IMR-90 (cell line): ENCODE measurements at regions not wholly inside any gene's neighbourhood (a gene's known extent, or its start where the extent isn't known, plus 50 kb on each side); places are given as distances from the start of the nearest gene placed in this dataset.

Experiments
- ATAC-seq: fragments of 200-7000 bp; cut with Tn5 transposase; 2 replicates; pipeline ENCODE4 v1.9.1; 2020; ENCODE audit warnings: low read depth, mild to moderate bottlenecking, moderate library complexity
- BruUV-seq: library from RNA; stranded (reverse); fragments of 400-500 nt; replicated peaks from 2 replicates; lab custom pipeline; 2021; lab: Mats Ljungman, UMichigan
- CTCF ChIA-PET: fragments of 300-600 bp; formaldehyde crosslinking; extraction: SDS; loops from one replicate; lab custom pipeline; 2021; ENCODE audit warnings: antibody characterized with exemption; lab: Yijun Ruan, JAX
- POLR2A ChIA-PET: fragments of 300-600 bp; sonication (Branson Sonifier 250); formaldehyde crosslinking; loops from one replicate; lab custom pipeline; 2022; ENCODE audit warnings: antibody characterized with exemption; ENCODE audit not compliant: unreplicated experiment; lab: Charles Lee
- DNase-seq: peaks from one replicate; pipeline ENCODE4 v3.0.0; 2013
- H2AFZ ChIP-seq: replicated peaks from 2 replicates; pipeline ENCODE3; 2013; ENCODE audit warnings: low read length, mild to moderate bottlenecking; ENCODE audit not compliant: poor library complexity
- H2AK5ac ChIP-seq: 2 replicates; pipeline ENCODE4 v1.6.1; 2013; ENCODE audit warnings: low read depth, low read length, inconsistent platforms
- H2AK9ac ChIP-seq: replicated peaks from 2 replicates; pipeline ENCODE3; 2013; ENCODE audit warnings: mild to moderate bottlenecking, low read depth, low read length, moderate library complexity; ENCODE audit not compliant: poor library complexity
- H2BK120ac ChIP-seq: 2 replicates; pipeline ENCODE4 v1.6.1; 2013; ENCODE audit warnings: low read depth, low read length, inconsistent platforms
- H2BK15ac ChIP-seq: 3 replicates; pipeline ENCODE4 v1.6.1; 2013; ENCODE audit warnings: low read depth, low read length, inconsistent platforms
- H2BK20ac ChIP-seq: 2 replicates; pipeline ENCODE4 v1.6.1; 2013; ENCODE audit warnings: low read depth, mild to moderate bottlenecking, inconsistent platforms, low read length, moderate library complexity
- H2BK5ac ChIP-seq: 2 replicates; pipeline ENCODE4 v1.6.1; 2013; ENCODE audit warnings: mild to moderate bottlenecking, low read depth, low read length, inconsistent platforms; ENCODE audit not compliant: poor library complexity, severe bottlenecking
- H3K14ac ChIP-seq: replicated peaks from 2 replicates; pipeline ENCODE4 v1.6.1; 2013; ENCODE audit warnings: low read depth, low read length, inconsistent platforms
- H3K18ac ChIP-seq: 2 replicates; pipeline ENCODE4 v1.6.1; 2013; ENCODE audit warnings: low read depth, low read length, control low read depth
- H3K23ac ChIP-seq: 2 replicates; pipeline ENCODE4 v1.6.1; 2013; ENCODE audit warnings: low read depth, low read length, inconsistent platforms
- H3K27ac ChIP-seq: 2 replicates; pipeline ENCODE4 v1.5.1; 2013; ENCODE audit warnings: mild to moderate bottlenecking, control low read depth, low read length; ENCODE audit not compliant: insufficient read depth
- H3K27me3 ChIP-seq: 2 replicates; pipeline ENCODE4 v1.6.1; 2013; ENCODE audit warnings: low read length; ENCODE audit not compliant: control insufficient read depth, insufficient read depth
- H3K36me3 ChIP-seq: 2 replicates; pipeline ENCODE4 v1.6.1; 2013; ENCODE audit warnings: low read length, mixed read lengths; ENCODE audit not compliant: control insufficient read depth, insufficient read depth
- H3K4ac ChIP-seq: 2 replicates; pipeline ENCODE4 v1.6.1; 2013; ENCODE audit warnings: low read depth, low read length, inconsistent platforms
- H3K4me1 ChIP-seq: 2 replicates; pipeline ENCODE4 v1.6.1; 2013; ENCODE audit warnings: low read length, mixed read lengths; ENCODE audit not compliant: control insufficient read depth, insufficient read depth
- H3K4me2 ChIP-seq: 2 replicates; pipeline ENCODE4 v1.6.1; 2013; ENCODE audit warnings: low read depth, mild to moderate bottlenecking, control low read depth, low read length, moderate library complexity
- H3K4me3 ChIP-seq: 2 replicates; pipeline ENCODE4 v1.5.1; 2013; ENCODE audit warnings: low read depth, mild to moderate bottlenecking, control low read depth, low read length, moderate library complexity; ENCODE audit not compliant: insufficient read depth
- H3K56ac ChIP-seq: 2 replicates; pipeline ENCODE4 v1.6.1; 2013; ENCODE audit warnings: low read length, inconsistent platforms; ENCODE audit not compliant: insufficient read depth; ENCODE audit errors: extremely low read depth
- H3K79me1 ChIP-seq, 2 experiments: 2 replicates each; pipeline ENCODE4 v1.6.1; 2013; ENCODE audit warnings: low read length in 2 of 2, inconsistent platforms in 1 of 2, low read depth in 1 of 2
- H3K9ac ChIP-seq: 2 replicates; pipeline ENCODE4 v1.6.1; 2013; ENCODE audit warnings: low read depth, low read length, control low read depth
- H3K9me1 ChIP-seq: 2 replicates; pipeline ENCODE4 v1.6.1; 2013; ENCODE audit warnings: low read length, inconsistent platforms; ENCODE audit not compliant: insufficient read depth
- H3K9me3 ChIP-seq: 2 replicates; pipeline ENCODE4 v1.6.1; 2013; ENCODE audit warnings: low read length; ENCODE audit not compliant: control insufficient read depth, insufficient read depth
- H4K20me1 ChIP-seq: 2 replicates; pipeline ENCODE4 v1.6.1; 2013; ENCODE audit warnings: low read length, inconsistent platforms; ENCODE audit not compliant: insufficient read depth
- H4K5ac ChIP-seq: 2 replicates; pipeline ENCODE4 v1.6.1; 2013; ENCODE audit warnings: mild to moderate bottlenecking, low read depth, low read length, control low read depth
- H4K8ac ChIP-seq, 2 experiments: 2 replicates each; pipeline ENCODE4 v1.6.1; 2013; ENCODE audit warnings: low read depth in 2 of 2, low read length in 2 of 2, control low read depth in 1 of 2, inconsistent platforms in 1 of 2
- H4K91ac ChIP-seq: 2 replicates; pipeline ENCODE4 v1.6.1; 2013; ENCODE audit warnings: low read depth, low read length, inconsistent platforms; ENCODE audit not compliant: insufficient read depth
- CTCF ChIP-seq: conservative IDR thresholded peaks from 2 replicates; pipeline ENCODE4 v1.5.1; 2012; ENCODE audit warnings: mild to moderate bottlenecking, low read depth, low read length, improper control_type of control experiment
- ELK1 ChIP-seq: fragments of 150-350 bp; IDR thresholded peaks from 2 replicates; pipeline ENCODE4 v1.6.1; 2016; ENCODE audit warnings: low read depth, mild to moderate bottlenecking, low read length, moderate library complexity, borderline replicate concordance
- FOS ChIP-seq: fragments of 150-350 bp; IDR thresholded peaks from 2 replicates; pipeline ENCODE4 v1.6.1; 2016; ENCODE audit warnings: low read depth, low read length
- MAFK ChIP-seq: IDR thresholded peaks from 2 replicates; pipeline ENCODE4 v1.6.1; 2012; ENCODE audit warnings: low read depth, low read length, improper control_type of control experiment
- MAZ ChIP-seq: IDR thresholded peaks from 2 replicates; pipeline ENCODE4 v1.6.1; 2012; ENCODE audit warnings: low read depth, mild to moderate bottlenecking, low read length, improper control_type of control experiment, moderate library complexity, borderline replicate concordance
- MXI1 ChIP-seq: IDR thresholded peaks from 2 replicates; pipeline ENCODE4 v1.6.1; 2012; ENCODE audit warnings: low read depth, mild to moderate bottlenecking, low read length, moderate library complexity, borderline replicate concordance
- RAD21 ChIP-seq: IDR thresholded peaks from 2 replicates; pipeline ENCODE4 v1.6.1; 2012; ENCODE audit warnings: low read length, improper control_type of control experiment
- RCOR1 ChIP-seq: IDR thresholded peaks from 2 replicates; pipeline ENCODE4 v1.6.1; 2012; ENCODE audit warnings: mild to moderate bottlenecking, low read length, improper control_type of control experiment; ENCODE audit not compliant: insufficient replicate concordance
- USF2 ChIP-seq: fragments of 150-350 bp; IDR thresholded peaks from 2 replicates; pipeline ENCODE4 v1.6.1; 2017; ENCODE audit warnings: mild to moderate bottlenecking, antibody characterized with exemption, low read length, low read depth
- WGBS, 2 experiments: methylation state at CpG; one replicate each; pipeline versions ENCODE4 v1.1.5 to v1.1.7; 2013; ENCODE audit warnings: missing lambda C conversion rate in 2 of 2; ENCODE audit not compliant: insufficient read length in 1 of 2; ENCODE audit errors: extremely low coverage in 2 of 2; 5-methylcytosine and 5-hydroxymethylcytosine counted together
- dilution Hi-C: fragments of 300-500 bp; cut with HindIII; formaldehyde crosslinking; loops from one replicate; pipeline ENCODE4 v1.14.3; 2018; ENCODE audit warnings: low sequenced_read_pairs; ENCODE audit not compliant: unreplicated experiment
- in situ Hi-C: fragments of 300-500 bp; cut with MboI; formaldehyde crosslinking; loops from 3 replicates; pipeline ENCODE4 v1.14.3; 2019; ENCODE audit warnings: low sequenced_read_pairs, inconsistent platforms, mixed read lengths
- intact Hi-C: fragments of 100-400 bp; cut with micrococcal nuclease; formaldehyde crosslinking; loops from 2 replicates; pipeline ENCODE4 v1.10.0; 2022

- ChIA-PET POLR2A (no interaction called here), CTCF (no interaction called here)
- dilution Hi-C loops (no loop called here), in situ Hi-C loops (no loop called here), intact Hi-C loops (no loop called here)
- no peak overlapping the region for H3K4me2 ChIP-seq
- H3K9me1 ChIP-seq: no peaks in the 10 kb centered on the region
- no peak overlapping the region for H3K4ac ChIP-seq
- H2BK15ac ChIP-seq: no peak overlapping the region
- no peaks in the 10 kb centered on the region for H3K4me1 ChIP-seq
- H4K20me1 ChIP-seq: no peaks in the 10 kb centered on the region
- no TSS peak for BruUV-seq
- no peak overlapping the region for H3K56ac ChIP-seq
- no peak overlapping the region for H2AFZ ChIP-seq
- H2BK20ac ChIP-seq: no peak overlapping the region
- H2BK120ac ChIP-seq: no peak overlapping the region
- no peak overlapping the region for H2BK5ac ChIP-seq
- WGBS, 2 experiments: no CpG with 5 or more reads among the region's 2 CpGs
- H3K79me1 ChIP-seq: no peaks in the 10 kb centered on the region
- H4K91ac ChIP-seq: no peak overlapping the region
- ATAC-seq (no peak), DNase-seq (no peak)
- H3K4me3 ChIP-seq: no peak overlapping the region
- no peak overlapping the region for H4K5ac ChIP-seq
- no peaks in the 10 kb centered on the region for H3K36me3 ChIP-seq
- no peak overlapping the region for H4K8ac ChIP-seq
- H3K14ac ChIP-seq: no peak overlapping the region
- H2AK5ac ChIP-seq: no peak overlapping the region
- no peaks in the 10 kb centered on the region for H3K27me3 ChIP-seq
- no peak overlapping the region for H3K27ac ChIP-seq
- no peak overlapping the region for H3K23ac ChIP-seq
- no peak overlapping the region for H3K18ac ChIP-seq
- peaks cover 8% of the 10 kb centered on the region for H3K9me3 ChIP-seq
- TF ChIP-seq FOS (no peak), MXI1 (no peak), MAZ (no peak), MAFK (no peak), USF2 (no peak), ELK1 (no peak), RCOR1 (no peak), CTCF (no peak), RAD21 (no peak)
- H2AK9ac ChIP-seq: no peak overlapping the region
- no peak overlapping the region for H3K9ac ChIP-seq
These were observed 73.7 kb upstream of the CNTN6 start for GRCh38 chr3:1019157-1019556.
